GM23338 (cell line): ENCODE measurements at regions not wholly inside any gene's neighbourhood (a gene's known extent, or its start where the extent isn't known, plus 50 kb on each side); places are given as distances from the start of the nearest gene placed in this dataset.

ENCODE experiments used
- CTCF ChIP-seq, 2 experiments: fragments of 200-600 bp in 1 of 2; sonication (generic) in 1 of 2; conservative IDR thresholded peaks; 2 replicates each; pipeline versions ENCODE4 v1.5.1 to v1.6.1; 2016 to 2017; ENCODE audit warnings: antibody characterized with exemption in 2 of 2, low read depth in 2 of 2, mild to moderate bottlenecking in 2 of 2, moderate library complexity in 1 of 2
- EZH2 ChIP-seq: fragments of 200-600 bp; sonication (generic); IDR thresholded peaks from one replicate; pipeline ENCODE4 v1.8.0; 2017; ENCODE audit warnings: antibody characterized with exemption, mild to moderate bottlenecking, low read depth; ENCODE audit not compliant: unreplicated experiment
- NANOG ChIP-seq: IDR thresholded peaks from 2 replicates; pipeline ENCODE4 v1.6.1; 2016; ENCODE audit warnings: antibody characterized with exemption, borderline replicate concordance
- POLR2AphosphoS5 ChIP-seq: IDR thresholded peaks from 2 replicates; pipeline ENCODE4 v1.6.1; 2016; ENCODE audit warnings: antibody characterized with exemption, low read depth
- STAT1 ChIP-seq: IDR thresholded peaks from one replicate; pipeline ENCODE4 v1.6.1; 2016; ENCODE audit warnings: antibody characterized with exemption; ENCODE audit not compliant: unreplicated experiment

DNA sequence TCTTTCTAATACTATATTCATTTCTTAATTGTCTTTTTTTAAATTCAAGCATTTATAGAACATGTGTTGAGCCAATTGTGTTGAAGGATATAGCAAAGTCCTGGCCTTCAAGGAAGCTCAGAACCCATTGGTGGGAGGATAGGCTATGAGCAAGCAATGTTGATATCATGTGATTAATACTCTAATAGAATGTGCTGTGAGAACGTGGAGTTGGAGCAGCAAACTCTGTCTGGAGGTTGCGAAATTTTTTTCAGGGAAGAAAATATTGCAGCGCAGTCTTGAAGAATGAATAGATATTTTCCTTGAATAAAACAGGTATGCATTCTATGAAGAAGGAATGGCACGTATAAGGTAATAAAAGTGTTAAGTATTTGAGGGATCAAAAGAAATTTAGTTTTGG, 229.2 kb upstream of the KCNK2 start:
- TF ChIP-seq CTCF (conservative IDR thresholded peaks at IDR 0.05; ENCODE audit: low read depth in 2 of 2) (no peak), POLR2AphosphoS5 (no peak), EZH2 (no peak), NANOG (no peak), STAT1 (no peak)
